IMR-90 (cell line): ENCODE measurements at regions not wholly inside any gene's neighbourhood (a gene's known extent, or its start where the extent isn't known, plus 50 kb on each side); places are given as distances from the start of the nearest gene placed in this dataset.

Experiments
- ATAC-seq: fragments of 200-7000 bp; cut with Tn5 transposase; 2 replicates; pipeline ENCODE4 v1.9.1; 2020; ENCODE audit warnings: low read depth, mild to moderate bottlenecking, moderate library complexity
- BruUV-seq: library from RNA; stranded (reverse); fragments of 400-500 nt; replicated peaks from 2 replicates; lab custom pipeline; 2021; lab: Mats Ljungman, UMichigan
- CTCF ChIA-PET: fragments of 300-600 bp; formaldehyde crosslinking; extraction: SDS; loops from one replicate; lab custom pipeline; 2021; ENCODE audit warnings: antibody characterized with exemption; lab: Yijun Ruan, JAX
- POLR2A ChIA-PET: fragments of 300-600 bp; sonication (Branson Sonifier 250); formaldehyde crosslinking; loops from one replicate; lab custom pipeline; 2022; ENCODE audit warnings: antibody characterized with exemption; ENCODE audit not compliant: unreplicated experiment; lab: Charles Lee
- DNase-seq: peaks from one replicate; pipeline ENCODE4 v3.0.0; 2013
- H2AFZ ChIP-seq: replicated peaks from 2 replicates; pipeline ENCODE3; 2013; ENCODE audit warnings: low read length, mild to moderate bottlenecking; ENCODE audit not compliant: poor library complexity
- H2AK5ac ChIP-seq: 2 replicates; pipeline ENCODE4 v1.6.1; 2013; ENCODE audit warnings: low read depth, low read length, inconsistent platforms
- H2AK9ac ChIP-seq: replicated peaks from 2 replicates; pipeline ENCODE3; 2013; ENCODE audit warnings: mild to moderate bottlenecking, low read depth, low read length, moderate library complexity; ENCODE audit not compliant: poor library complexity
- H2BK120ac ChIP-seq: 2 replicates; pipeline ENCODE4 v1.6.1; 2013; ENCODE audit warnings: low read depth, low read length, inconsistent platforms
- H2BK15ac ChIP-seq: 3 replicates; pipeline ENCODE4 v1.6.1; 2013; ENCODE audit warnings: low read depth, low read length, inconsistent platforms
- H2BK20ac ChIP-seq: 2 replicates; pipeline ENCODE4 v1.6.1; 2013; ENCODE audit warnings: low read depth, mild to moderate bottlenecking, inconsistent platforms, low read length, moderate library complexity
- H2BK5ac ChIP-seq: 2 replicates; pipeline ENCODE4 v1.6.1; 2013; ENCODE audit warnings: mild to moderate bottlenecking, low read depth, low read length, inconsistent platforms; ENCODE audit not compliant: poor library complexity, severe bottlenecking
- H3K14ac ChIP-seq: replicated peaks from 2 replicates; pipeline ENCODE4 v1.6.1; 2013; ENCODE audit warnings: low read depth, low read length, inconsistent platforms
- H3K18ac ChIP-seq: 2 replicates; pipeline ENCODE4 v1.6.1; 2013; ENCODE audit warnings: low read depth, low read length, control low read depth
- H3K23ac ChIP-seq: 2 replicates; pipeline ENCODE4 v1.6.1; 2013; ENCODE audit warnings: low read depth, low read length, inconsistent platforms
- H3K27ac ChIP-seq: 2 replicates; pipeline ENCODE4 v1.5.1; 2013; ENCODE audit warnings: mild to moderate bottlenecking, control low read depth, low read length; ENCODE audit not compliant: insufficient read depth
- H3K27me3 ChIP-seq: 2 replicates; pipeline ENCODE4 v1.6.1; 2013; ENCODE audit warnings: low read length; ENCODE audit not compliant: control insufficient read depth, insufficient read depth
- H3K36me3 ChIP-seq: 2 replicates; pipeline ENCODE4 v1.6.1; 2013; ENCODE audit warnings: low read length, mixed read lengths; ENCODE audit not compliant: control insufficient read depth, insufficient read depth
- H3K4ac ChIP-seq: 2 replicates; pipeline ENCODE4 v1.6.1; 2013; ENCODE audit warnings: low read depth, low read length, inconsistent platforms
- H3K4me1 ChIP-seq: 2 replicates; pipeline ENCODE4 v1.6.1; 2013; ENCODE audit warnings: low read length, mixed read lengths; ENCODE audit not compliant: control insufficient read depth, insufficient read depth
- H3K4me2 ChIP-seq: 2 replicates; pipeline ENCODE4 v1.6.1; 2013; ENCODE audit warnings: low read depth, mild to moderate bottlenecking, control low read depth, low read length, moderate library complexity
- H3K4me3 ChIP-seq: 2 replicates; pipeline ENCODE4 v1.5.1; 2013; ENCODE audit warnings: low read depth, mild to moderate bottlenecking, control low read depth, low read length, moderate library complexity; ENCODE audit not compliant: insufficient read depth
- H3K56ac ChIP-seq: 2 replicates; pipeline ENCODE4 v1.6.1; 2013; ENCODE audit warnings: low read length, inconsistent platforms; ENCODE audit not compliant: insufficient read depth; ENCODE audit errors: extremely low read depth
- H3K79me1 ChIP-seq, 2 experiments: 2 replicates each; pipeline ENCODE4 v1.6.1; 2013; ENCODE audit warnings: low read length in 2 of 2, inconsistent platforms in 1 of 2, low read depth in 1 of 2
- H3K9ac ChIP-seq: 2 replicates; pipeline ENCODE4 v1.6.1; 2013; ENCODE audit warnings: low read depth, low read length, control low read depth
- H3K9me1 ChIP-seq: 2 replicates; pipeline ENCODE4 v1.6.1; 2013; ENCODE audit warnings: low read length, inconsistent platforms; ENCODE audit not compliant: insufficient read depth
- H3K9me3 ChIP-seq: 2 replicates; pipeline ENCODE4 v1.6.1; 2013; ENCODE audit warnings: low read length; ENCODE audit not compliant: control insufficient read depth, insufficient read depth
- H4K20me1 ChIP-seq: 2 replicates; pipeline ENCODE4 v1.6.1; 2013; ENCODE audit warnings: low read length, inconsistent platforms; ENCODE audit not compliant: insufficient read depth
- H4K5ac ChIP-seq: 2 replicates; pipeline ENCODE4 v1.6.1; 2013; ENCODE audit warnings: mild to moderate bottlenecking, low read depth, low read length, control low read depth
- H4K8ac ChIP-seq, 2 experiments: 2 replicates each; pipeline ENCODE4 v1.6.1; 2013; ENCODE audit warnings: low read depth in 2 of 2, low read length in 2 of 2, control low read depth in 1 of 2, inconsistent platforms in 1 of 2
- H4K91ac ChIP-seq: 2 replicates; pipeline ENCODE4 v1.6.1; 2013; ENCODE audit warnings: low read depth, low read length, inconsistent platforms; ENCODE audit not compliant: insufficient read depth
- BHLHE40 ChIP-seq: fragments of 150-350 bp; IDR thresholded peaks from 2 replicates; pipeline ENCODE4 v1.6.1; 2016; ENCODE audit warnings: mild to moderate bottlenecking, low read depth, low read length
- CEBPB ChIP-seq: IDR thresholded peaks from 2 replicates; pipeline ENCODE4 v1.6.1; 2012; ENCODE audit warnings: low read depth, low read length, improper control_type of control experiment
- CHD1 ChIP-seq: IDR thresholded peaks from 2 replicates; pipeline ENCODE4 v1.6.1; 2012; ENCODE audit warnings: low read depth, low read length, improper control_type of control experiment
- FOS ChIP-seq: fragments of 150-350 bp; IDR thresholded peaks from 2 replicates; pipeline ENCODE4 v1.6.1; 2016; ENCODE audit warnings: low read depth, low read length
- MAFK ChIP-seq: IDR thresholded peaks from 2 replicates; pipeline ENCODE4 v1.6.1; 2012; ENCODE audit warnings: low read depth, low read length, improper control_type of control experiment
- MAZ ChIP-seq: IDR thresholded peaks from 2 replicates; pipeline ENCODE4 v1.6.1; 2012; ENCODE audit warnings: low read depth, mild to moderate bottlenecking, low read length, improper control_type of control experiment, moderate library complexity, borderline replicate concordance
- MXI1 ChIP-seq: IDR thresholded peaks from 2 replicates; pipeline ENCODE4 v1.6.1; 2012; ENCODE audit warnings: low read depth, mild to moderate bottlenecking, low read length, moderate library complexity, borderline replicate concordance
- POLR2A ChIP-seq: IDR thresholded peaks from 2 replicates; pipeline ENCODE4 v1.6.1; 2012; ENCODE audit warnings: mild to moderate bottlenecking, low read depth, low read length
- RAD21 ChIP-seq: IDR thresholded peaks from 2 replicates; pipeline ENCODE4 v1.6.1; 2012; ENCODE audit warnings: low read length, improper control_type of control experiment
- RCOR1 ChIP-seq: IDR thresholded peaks from 2 replicates; pipeline ENCODE4 v1.6.1; 2012; ENCODE audit warnings: mild to moderate bottlenecking, low read length, improper control_type of control experiment; ENCODE audit not compliant: insufficient replicate concordance
- RFX5 ChIP-seq: IDR thresholded peaks from 2 replicates; pipeline ENCODE4 v1.8.0; 2012; ENCODE audit warnings: low read depth, mild to moderate bottlenecking, low read length, moderate library complexity
- WGBS, 2 experiments: methylation state at CpG; one replicate each; pipeline versions ENCODE4 v1.1.5 to v1.1.7; 2013; ENCODE audit warnings: missing lambda C conversion rate in 2 of 2; ENCODE audit not compliant: insufficient read length in 1 of 2; ENCODE audit errors: extremely low coverage in 2 of 2; 5-methylcytosine and 5-hydroxymethylcytosine counted together
- dilution Hi-C: fragments of 300-500 bp; cut with HindIII; formaldehyde crosslinking; loops from one replicate; pipeline ENCODE4 v1.14.3; 2018; ENCODE audit warnings: low sequenced_read_pairs; ENCODE audit not compliant: unreplicated experiment
- in situ Hi-C: fragments of 300-500 bp; cut with MboI; formaldehyde crosslinking; loops from 3 replicates; pipeline ENCODE4 v1.14.3; 2019; ENCODE audit warnings: low sequenced_read_pairs, inconsistent platforms, mixed read lengths
- intact Hi-C: fragments of 100-400 bp; cut with micrococcal nuclease; formaldehyde crosslinking; loops from 2 replicates; pipeline ENCODE4 v1.10.0; 2022
- TF ChIP-seq, protein P1 (sequence below): fragments of 150-350 bp; IDR thresholded peaks from 2 replicates; pipeline ENCODE4 v1.6.1; 2016; ENCODE audit warnings: low read depth, mild to moderate bottlenecking, low read length, moderate library complexity, borderline replicate concordance
- TF ChIP-seq, protein P2 (sequence below): fragments of 150-350 bp; IDR thresholded peaks from 2 replicates; pipeline ENCODE4 v1.6.1; 2017; ENCODE audit warnings: mild to moderate bottlenecking, antibody characterized with exemption, low read length, low read depth
- TF ChIP-seq, protein P3 (sequence below): conservative IDR thresholded peaks from 2 replicates; pipeline ENCODE4 v1.5.1; 2012; ENCODE audit warnings: mild to moderate bottlenecking, low read depth, low read length, improper control_type of control experiment

DNA sequence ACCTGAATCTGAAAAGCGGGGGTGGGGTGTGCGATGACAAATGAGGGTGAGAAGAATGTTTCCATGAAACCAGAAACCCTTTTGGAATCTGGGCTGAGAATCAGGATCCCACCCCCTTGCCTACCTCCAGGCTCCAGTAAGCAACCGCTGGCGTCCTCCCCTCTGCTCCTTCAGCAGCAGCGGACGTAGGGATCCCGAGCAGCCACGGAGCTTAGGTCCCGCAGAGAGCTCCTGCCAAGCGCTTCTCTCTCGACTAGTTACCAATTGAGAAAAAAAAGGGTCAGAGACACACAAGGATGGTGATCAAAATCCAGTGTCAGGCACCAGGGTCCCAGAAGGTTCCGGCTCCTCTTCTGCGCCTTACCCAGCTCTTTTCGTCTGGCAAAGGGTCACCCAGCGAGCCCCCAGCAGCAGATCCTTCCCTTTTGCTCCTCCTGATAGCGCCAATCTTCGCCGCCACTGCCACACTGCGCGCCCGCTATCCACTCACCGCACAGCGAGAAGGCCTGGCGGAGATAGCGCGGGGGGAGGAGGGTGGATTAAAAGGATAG, 733.5 kb downstream of the ZWINT start:
- intact Hi-C loops: no loop called here
- Histone ChIP-seq H3K9me3 (no peaks in the 10 kb centered on the region; the same call in 1 of the 2 replicates), H3K4ac (no peak overlapping the region), H2BK5ac (no peak overlapping the region), H4K5ac (no peak overlapping the region), H3K56ac (no peak overlapping the region), H3K27me3 (no peaks in the 10 kb centered on the region; the same call in 1 of the 2 replicates), H2BK120ac (no peak overlapping the region), H3K9me1 (no peaks in the 10 kb centered on the region), H2AFZ (no peak overlapping the region), H3K14ac (no peak overlapping the region), H3K9ac (no peak overlapping the region), H4K91ac (no peak overlapping the region), H3K79me1 (no peaks in the 10 kb centered on the region), H3K27ac (no peak overlapping the region), H2AK9ac (no peak overlapping the region), H3K23ac (no peak overlapping the region), H3K36me3 (no peaks in the 10 kb centered on the region), H3K4me1 (no peaks in the 10 kb centered on the region), H4K8ac (no peak overlapping the region), H3K4me3 (no peak overlapping the region), H3K4me2 (no peak overlapping the region), H4K20me1 (no peaks in the 10 kb centered on the region), H2BK15ac (no peak overlapping the region), H2AK5ac (no peak overlapping the region), H2BK20ac (no peak overlapping the region), H3K18ac (no peak overlapping the region)
- ChIA-PET POLR2A (no interaction called here), CTCF (no interaction called here)
- in situ Hi-C loops: no loop called here
- no peak for DNase-seq
- no TSS peak for BruUV-seq
- 4% methylated on average over 5 of the region's 26 CpGs; no CpG with 5 or more reads in 1 of the 2 experiments for WGBS, 2 experiments
- TF ChIP-seq MXI1: no peak
- no peak for TF ChIP-seq MAFK
- TF ChIP-seq, protein P1, sequence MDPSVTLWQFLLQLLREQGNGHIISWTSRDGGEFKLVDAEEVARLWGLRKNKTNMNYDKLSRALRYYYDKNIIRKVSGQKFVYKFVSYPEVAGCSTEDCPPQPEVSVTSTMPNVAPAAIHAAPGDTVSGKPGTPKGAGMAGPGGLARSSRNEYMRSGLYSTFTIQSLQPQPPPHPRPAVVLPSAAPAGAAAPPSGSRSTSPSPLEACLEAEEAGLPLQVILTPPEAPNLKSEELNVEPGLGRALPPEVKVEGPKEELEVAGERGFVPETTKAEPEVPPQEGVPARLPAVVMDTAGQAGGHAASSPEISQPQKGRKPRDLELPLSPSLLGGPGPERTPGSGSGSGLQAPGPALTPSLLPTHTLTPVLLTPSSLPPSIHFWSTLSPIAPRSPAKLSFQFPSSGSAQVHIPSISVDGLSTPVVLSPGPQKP: no peak
- TF ChIP-seq RAD21: no peak
- TF ChIP-seq, protein P2, sequence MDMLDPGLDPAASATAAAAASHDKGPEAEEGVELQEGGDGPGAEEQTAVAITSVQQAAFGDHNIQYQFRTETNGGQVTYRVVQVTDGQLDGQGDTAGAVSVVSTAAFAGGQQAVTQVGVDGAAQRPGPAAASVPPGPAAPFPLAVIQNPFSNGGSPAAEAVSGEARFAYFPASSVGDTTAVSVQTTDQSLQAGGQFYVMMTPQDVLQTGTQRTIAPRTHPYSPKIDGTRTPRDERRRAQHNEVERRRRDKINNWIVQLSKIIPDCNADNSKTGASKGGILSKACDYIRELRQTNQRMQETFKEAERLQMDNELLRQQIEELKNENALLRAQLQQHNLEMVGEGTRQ: no peak
- TF ChIP-seq MAZ: no peak
- TF ChIP-seq CHD1: no peak
- TF ChIP-seq, protein P3, sequence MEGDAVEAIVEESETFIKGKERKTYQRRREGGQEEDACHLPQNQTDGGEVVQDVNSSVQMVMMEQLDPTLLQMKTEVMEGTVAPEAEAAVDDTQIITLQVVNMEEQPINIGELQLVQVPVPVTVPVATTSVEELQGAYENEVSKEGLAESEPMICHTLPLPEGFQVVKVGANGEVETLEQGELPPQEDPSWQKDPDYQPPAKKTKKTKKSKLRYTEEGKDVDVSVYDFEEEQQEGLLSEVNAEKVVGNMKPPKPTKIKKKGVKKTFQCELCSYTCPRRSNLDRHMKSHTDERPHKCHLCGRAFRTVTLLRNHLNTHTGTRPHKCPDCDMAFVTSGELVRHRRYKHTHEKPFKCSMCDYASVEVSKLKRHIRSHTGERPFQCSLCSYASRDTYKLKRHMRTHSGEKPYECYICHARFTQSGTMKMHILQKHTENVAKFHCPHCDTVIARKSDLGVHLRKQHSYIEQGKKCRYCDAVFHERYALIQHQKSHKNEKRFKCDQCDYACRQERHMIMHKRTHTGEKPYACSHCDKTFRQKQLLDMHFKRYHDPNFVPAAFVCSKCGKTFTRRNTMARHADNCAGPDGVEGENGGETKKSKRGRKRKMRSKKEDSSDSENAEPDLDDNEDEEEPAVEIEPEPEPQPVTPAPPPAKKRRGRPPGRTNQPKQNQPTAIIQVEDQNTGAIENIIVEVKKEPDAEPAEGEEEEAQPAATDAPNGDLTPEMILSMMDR: no peak
- no peak for TF ChIP-seq RFX5
- no peak for TF ChIP-seq CEBPB
- TF ChIP-seq BHLHE40: no peak
- TF ChIP-seq RCOR1: no peak
- TF ChIP-seq FOS: no peak
- no peak for TF ChIP-seq POLR2A
- dilution Hi-C loops: no loop called here
- ATAC-seq: no peak
